ENCODE measurements at regions not wholly inside any gene's neighbourhood (a gene's known extent, or its start where the extent isn't known, plus 50 kb on each side); places are given as distances from the start of the nearest gene placed in this dataset.
"Not testable (repeated sequence)": the region's sequence is repeated elsewhere in the genome, so short reads cannot be mapped to it uniquely, and the experiment has no call there.

- intact Hi-C loops (cut with DNase I): no loop called here
- H3K27ac ChIP-seq: no peak overlapping the region
- TF ChIP-seq CTCF (IDR thresholded peaks at IDR 0.05): no peak
- H3K27me3 ChIP-seq: no peaks in the 10 kb centered on the region
- peak in 2 of 4 donors; percentile 39 to 64 for DNase-seq
- H3K36me3 ChIP-seq: no peaks in the 10 kb centered on the region
- peaks cover 0 to 16% of the 10 kb centered on the region in 2 donors for H3K9me3 ChIP-seq
- H3K4me1 ChIP-seq: no peaks in the 10 kb centered on the region
- H3K4me3 ChIP-seq: no peak overlapping the region
- no peak for ATAC-seq
Observed at GRCh38 chr7:68712956-68713495, 885.2 kb upstream of the AUTS2 start.

GRCh38 chr7:68714135-68714534, 884.1 kb upstream of the AUTS2 start:
- H3K9me3 ChIP-seq: peaks cover 0 to 14% of the 10 kb centered on the region in 2 donors
- H3K4me3 ChIP-seq; intact Hi-C loops (cut with DNase I); ATAC-seq; H3K36me3 ChIP-seq; H3K4me1 ChIP-seq; H3K27me3 ChIP-seq; DNase-seq; H3K27ac ChIP-seq: not testable (repeated sequence)

GRCh38 chr7:68715907-68716306, 882.4 kb upstream of the AUTS2 start:
- H3K4me1 ChIP-seq: no peaks in the 10 kb centered on the region
- no peak overlapping the region for H3K4me3 ChIP-seq
- no peaks in the 10 kb centered on the region for H3K36me3 ChIP-seq
- H3K9me3 ChIP-seq: peaks cover 0 to 4% of the 10 kb centered on the region in 2 donors
- intact Hi-C loops (cut with DNase I): no loop called here
- no peak for ATAC-seq
- no peaks in the 10 kb centered on the region for H3K27me3 ChIP-seq
- TF ChIP-seq CTCF (IDR thresholded peaks at IDR 0.05): no peak
- H3K27ac ChIP-seq: no peak overlapping the region
- DNase-seq: no peak

- no peaks in the 10 kb centered on the region for H3K4me1 ChIP-seq
- ATAC-seq (no peak), DNase-seq (no peak)
- no peak overlapping the region for H3K4me3 ChIP-seq
- H3K36me3 ChIP-seq: no peaks in the 10 kb centered on the region
- no peaks in the 10 kb centered on the region for H3K27me3 ChIP-seq
- TF ChIP-seq CTCF (IDR thresholded peaks at IDR 0.05): no peak
- H3K27ac ChIP-seq: no peak overlapping the region
- intact Hi-C loops (cut with DNase I): no loop called here
- H3K9me3 ChIP-seq: no peaks in the 10 kb centered on the region
Observed at GRCh38 chr7:68717176-68717575, 881.1 kb upstream of the AUTS2 start.

GRCh38 chr7:68718097-68718551, 880.2 kb upstream of the AUTS2 start:
- ATAC-seq: no peak
- intact Hi-C loops (cut with DNase I): no loop called here

More at GRCh38 chr7:68718097-68718551, 880.2 kb upstream of the AUTS2 start:
- Histone ChIP-seq H3K9me3 (no peaks in the 10 kb centered on the region), H3K27ac (no peak overlapping the region), H3K36me3 (no peaks in the 10 kb centered on the region), H3K27me3 (no peaks in the 10 kb centered on the region), H3K4me1 (no peaks in the 10 kb centered on the region), H3K4me3 (no peak overlapping the region)
- no peak for DNase-seq
- no peak for TF ChIP-seq CTCF (IDR thresholded peaks at IDR 0.05)
